Stimulated activated CD8-positive, alpha-beta memory T cell treated with anti-CD3 and anti-CD28 coated beads, Interleukin-12 subunit alpha, Interleukin-12 subunit beta, amount 100 ng/mL, for 1 hour (primary cell): ENCODE measurements at regions not wholly inside any gene's neighbourhood (a gene's known extent, or its start where the extent isn't known, plus 50 kb on each side); places are given as distances from the start of the nearest gene placed in this dataset.

Experiments used
- DNase-seq: peaks from one replicate; pipeline ENCODE4 v3.0.0-alpha.2; 2020; ENCODE audit warnings: low read depth

DNA sequence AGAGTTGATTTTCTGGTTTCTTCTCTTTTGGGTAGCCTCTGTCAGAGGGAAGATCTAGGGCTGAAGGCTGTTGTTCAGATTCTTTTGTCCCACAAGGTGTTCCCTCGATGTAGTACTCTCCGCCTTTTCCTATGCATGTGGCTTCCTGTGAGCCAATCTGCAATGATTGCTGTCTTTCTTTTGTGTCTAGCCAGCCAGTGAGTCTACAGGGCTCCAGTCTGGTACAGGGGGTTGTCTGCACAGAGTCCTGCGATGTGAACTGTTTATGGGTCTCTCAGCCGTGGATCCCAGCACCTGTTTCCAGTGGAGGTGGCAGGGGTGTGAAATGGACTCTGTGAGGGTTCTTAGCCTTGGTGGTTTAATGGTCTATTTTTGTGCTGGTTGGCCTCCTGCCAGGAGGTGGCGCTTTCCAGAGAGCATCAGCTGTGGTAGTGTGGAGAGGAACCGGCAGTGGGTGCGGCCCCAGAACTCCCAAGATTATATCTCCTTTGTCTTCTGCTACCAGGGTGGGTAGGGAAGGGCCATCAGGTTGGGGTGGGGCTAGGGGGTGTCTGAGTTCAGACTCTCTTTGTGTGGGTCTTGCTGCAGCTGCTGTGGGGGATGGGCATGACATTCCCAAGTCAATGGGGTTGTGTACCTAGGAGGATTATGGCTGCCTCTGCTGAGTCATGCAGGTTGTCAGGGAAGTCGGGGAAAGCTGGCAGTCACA, 81.3 kb upstream of the C21orf91 start:
- no peak for DNase-seq

DNA sequence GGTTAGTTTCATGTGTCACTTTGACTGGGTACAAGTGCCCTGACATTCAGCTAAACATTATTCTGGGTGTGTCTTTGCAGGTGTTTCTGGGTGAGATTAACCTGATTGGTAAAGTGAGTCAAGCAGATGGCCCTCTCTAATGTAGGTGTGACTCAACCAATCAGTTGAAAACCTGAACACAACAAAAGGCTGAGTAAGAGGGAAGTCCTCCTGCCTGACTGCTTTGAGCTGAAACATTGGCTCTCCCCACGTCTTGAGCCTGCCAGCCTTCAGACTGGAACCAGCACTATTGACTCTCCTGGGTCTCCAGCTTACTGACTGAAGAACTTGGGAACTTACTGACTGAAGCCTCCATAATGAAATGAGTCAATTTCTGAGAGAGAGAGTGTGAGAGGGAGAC, 70.0 kb upstream of the C21orf91 start:
- no peak for DNase-seq

DNA sequence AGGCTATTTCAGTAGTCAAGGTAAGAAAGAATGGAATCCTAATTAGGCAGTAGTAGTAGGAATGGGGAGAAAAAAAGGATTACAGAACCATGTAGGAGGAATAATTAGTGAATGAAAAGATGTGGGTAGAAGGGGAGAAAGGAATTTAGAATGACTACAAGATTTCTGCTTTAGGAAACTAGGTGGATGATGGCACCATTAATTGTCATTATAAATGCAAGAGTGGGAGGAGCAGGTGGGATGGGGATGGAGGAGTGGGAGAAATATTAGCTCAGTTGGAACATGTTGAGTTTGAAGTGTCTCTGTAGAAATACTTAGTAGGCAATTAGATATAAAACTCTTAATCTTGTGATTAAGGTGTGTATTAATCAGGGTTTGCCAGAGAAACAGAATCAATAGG, 50.0 kb upstream of the C21orf91 start:
- no peak for DNase-seq
